CD14-positive monocyte (primary cell): ENCODE measurements at regions not wholly inside any gene's neighbourhood (a gene's known extent, or its start where the extent isn't known, plus 50 kb on each side); places are given as distances from the start of the nearest gene placed in this dataset.

Experiments
- DNase-seq, 3 donors: peaks; one replicate each; pipeline ENCODE4 v3.0.0-alpha.2; 2011 to 2022
- H2AFZ ChIP-seq: 2 replicates; pipeline ENCODE4 v1.6.0; 2012; ENCODE audit warnings: mild to moderate bottlenecking, low read depth, low read length, inconsistent platforms; ENCODE audit not compliant: insufficient read depth, poor library complexity, severe bottlenecking
- H3K27ac ChIP-seq, 2 donors: 1 replicate in 1 of 2; 2 replicates in 1 of 2; pipeline ENCODE4 v1.5.1; 2012 to 2013; ENCODE audit warnings: low read length in 2 of 2, control low read depth in 1 of 2, inconsistent platforms in 1 of 2, low read depth in 1 of 2, mild to moderate bottlenecking in 1 of 2
- H3K27me3 ChIP-seq, 2 donors: one replicate each; pipeline versions ENCODE4 v1.6.0 to v1.6.1; 2011 to 2013; ENCODE audit warnings: low read length in 2 of 2; ENCODE audit not compliant: control insufficient read depth in 2 of 2, insufficient read depth in 2 of 2
- H3K36me3 ChIP-seq, 2 donors: replicated peaks in 1 of 2; 1 replicate in 1 of 2; 2 replicates in 1 of 2; pipeline versions ENCODE4 v1.5.1 to v1.6.1; 2012 to 2013; ENCODE audit warnings: low read length in 2 of 2, control low read depth in 1 of 2, inconsistent platforms in 1 of 2, mild to moderate bottlenecking in 1 of 2; ENCODE audit not compliant: insufficient read depth in 2 of 2, control insufficient read depth in 1 of 2
- H3K4me1 ChIP-seq, 2 donors: 1 replicate in 1 of 2; 2 replicates in 1 of 2; pipeline versions ENCODE4 v1.5.1 to v1.6.1; 2012 to 2013; ENCODE audit warnings: low read length in 2 of 2, control low read depth in 1 of 2, inconsistent platforms in 1 of 2, mild to moderate bottlenecking in 1 of 2, moderate library complexity in 1 of 2; ENCODE audit not compliant: insufficient read depth in 2 of 2, control insufficient read depth in 1 of 2
- H3K4me2 ChIP-seq: replicated peaks from 2 replicates; pipeline ENCODE3; 2012; ENCODE audit warnings: low read length, moderate library complexity, mild to moderate bottlenecking; ENCODE audit not compliant: poor library complexity, severe bottlenecking; ENCODE audit errors: extremely low read depth
- H3K4me3 ChIP-seq, 3 experiments: fragments of 200-600 bp in 1 of 3; sonication (generic) in 1 of 3; replicated peaks in 1 of 3; 1 replicate in 2 of 3; 2 replicates in 1 of 3; pipeline ENCODE4 v1.5.1; 2011 to 2013; ENCODE audit warnings: low read length in 3 of 3, mild to moderate bottlenecking in 3 of 3, control low read depth in 2 of 3, low read depth in 2 of 3, inconsistent platforms in 1 of 3, moderate library complexity in 1 of 3
- H3K79me2 ChIP-seq: 2 replicates; pipeline ENCODE4 v1.6.0; 2012; ENCODE audit warnings: mild to moderate bottlenecking, control low read depth, inconsistent platforms, low read length, moderate library complexity; ENCODE audit not compliant: insufficient read depth
- H3K9ac ChIP-seq: 2 replicates; pipeline ENCODE4 v1.6.0; 2017; ENCODE audit warnings: low read length, mild to moderate bottlenecking; ENCODE audit not compliant: insufficient read depth, poor library complexity, severe bottlenecking
- H3K9me3 ChIP-seq, 2 donors: replicated peaks in 1 of 2; 1 replicate in 1 of 2; 2 replicates in 1 of 2; pipeline versions ENCODE4 v1.5.1 to v1.6.1; 2012 to 2013; ENCODE audit warnings: low read length in 2 of 2, control low read depth in 1 of 2; ENCODE audit not compliant: control insufficient read depth in 1 of 2, insufficient read depth in 1 of 2
- H4K20me1 ChIP-seq: 2 replicates; pipeline ENCODE4 v1.6.0; 2012; ENCODE audit warnings: mild to moderate bottlenecking, low read length, control low read depth, moderate library complexity; ENCODE audit not compliant: insufficient read depth
- H3K27ac Mint-ChIP-seq, 7 donors: one replicate each; pipeline ENCODE4 v1.8.0; 2020; ENCODE audit warnings: mild to moderate bottlenecking in 7 of 7, mixed read lengths in 7 of 7, moderate library complexity in 6 of 7, inconsistent platforms in 2 of 7
- H3K27me3 Mint-ChIP-seq, 3 donors: one replicate each; pipeline ENCODE4 v1.8.0; 2021 to 2022; ENCODE audit warnings: low read depth in 3 of 3, mild to moderate bottlenecking in 3 of 3, mixed read lengths in 3 of 3, moderate library complexity in 3 of 3, inconsistent platforms in 1 of 3
- H3K36me3 Mint-ChIP-seq, 2 donors: one replicate each; pipeline ENCODE4 v1.8.0; 2020; ENCODE audit warnings: mixed read lengths in 2 of 2, inconsistent platforms in 1 of 2, mild to moderate bottlenecking in 1 of 2
- H3K4me1 Mint-ChIP-seq: one replicate; pipeline ENCODE4 v1.8.0; 2020; ENCODE audit warnings: mild to moderate bottlenecking, mixed read lengths
- H3K4me3 Mint-ChIP-seq, 2 donors: one replicate each; pipeline ENCODE4 v1.8.0; 2020; ENCODE audit warnings: mild to moderate bottlenecking in 2 of 2, mixed read lengths in 2 of 2, moderate library complexity in 1 of 2
- H3K9me3 Mint-ChIP-seq, 7 donors: one replicate each; pipeline ENCODE4 v1.8.0; 2020 to 2022; ENCODE audit warnings: mixed read lengths in 7 of 7, mild to moderate bottlenecking in 6 of 7, moderate library complexity in 6 of 7, inconsistent platforms in 2 of 7
- WGBS: methylation state at CpG from one replicate; pipeline ENCODE4 v1.1.5; 2013; ENCODE audit warnings: missing lambda C conversion rate; ENCODE audit not compliant: insufficient coverage; 5-methylcytosine and 5-hydroxymethylcytosine counted together
- intact Hi-C, 2 donors: fragments of 100-400 bp; cut with micrococcal nuclease; formaldehyde crosslinking; loops; one replicate each; pipeline versions ENCODE4 v1.15.0 to v1.15.1; 2023
- TF ChIP-seq, protein P1 (sequence below): fragments of 200-600 bp; IDR thresholded peaks from one replicate; pipeline ENCODE4 v1.8.0; 2022; ENCODE audit warnings: antibody characterized with exemption, mild to moderate bottlenecking

DNA sequence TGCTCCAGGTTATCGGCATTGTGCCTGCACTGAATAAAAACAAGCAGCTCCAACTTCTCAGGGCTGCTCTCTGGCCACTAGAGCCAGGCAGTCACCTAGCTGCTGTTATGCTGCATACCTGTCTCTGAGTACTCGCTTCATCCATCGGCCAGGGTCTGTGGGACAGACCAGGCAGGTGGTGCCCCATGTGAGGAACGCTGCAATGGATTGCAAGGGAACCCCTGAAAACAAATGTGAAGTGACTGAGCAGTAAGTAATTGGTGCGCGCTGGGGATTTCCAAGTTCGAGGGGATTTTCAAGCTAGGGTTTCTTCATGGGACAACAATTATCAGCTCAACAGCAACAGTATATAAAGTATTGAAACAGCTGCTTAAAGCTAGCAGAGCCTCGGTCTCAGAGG lies 965.3 kb downstream of the AACS start:
- Histone ChIP-seq H3K4me2 (no peak overlapping the region), H3K9ac (no peak overlapping the region), H3K27me3 (no peaks in the 10 kb centered on the region), H3K4me1 (no peaks in the 10 kb centered on the region), H3K27ac (no peak overlapping the region), H3K9me3 (peaks cover 0 to 6% of the 10 kb centered on the region in 2 donors), H3K4me3 (no peak overlapping the region), H2AFZ (no peak overlapping the region), H4K20me1 (no peaks in the 10 kb centered on the region), H3K79me2 (no peaks in the 10 kb centered on the region), H3K36me3 (no peaks in the 10 kb centered on the region)
- no peak overlapping the region for H3K27ac Mint-ChIP-seq
- intact Hi-C loops, result no loop called here
- H3K36me3 Mint-ChIP-seq, result no peaks in the 10 kb centered on the region
- TF ChIP-seq, protein P1, sequence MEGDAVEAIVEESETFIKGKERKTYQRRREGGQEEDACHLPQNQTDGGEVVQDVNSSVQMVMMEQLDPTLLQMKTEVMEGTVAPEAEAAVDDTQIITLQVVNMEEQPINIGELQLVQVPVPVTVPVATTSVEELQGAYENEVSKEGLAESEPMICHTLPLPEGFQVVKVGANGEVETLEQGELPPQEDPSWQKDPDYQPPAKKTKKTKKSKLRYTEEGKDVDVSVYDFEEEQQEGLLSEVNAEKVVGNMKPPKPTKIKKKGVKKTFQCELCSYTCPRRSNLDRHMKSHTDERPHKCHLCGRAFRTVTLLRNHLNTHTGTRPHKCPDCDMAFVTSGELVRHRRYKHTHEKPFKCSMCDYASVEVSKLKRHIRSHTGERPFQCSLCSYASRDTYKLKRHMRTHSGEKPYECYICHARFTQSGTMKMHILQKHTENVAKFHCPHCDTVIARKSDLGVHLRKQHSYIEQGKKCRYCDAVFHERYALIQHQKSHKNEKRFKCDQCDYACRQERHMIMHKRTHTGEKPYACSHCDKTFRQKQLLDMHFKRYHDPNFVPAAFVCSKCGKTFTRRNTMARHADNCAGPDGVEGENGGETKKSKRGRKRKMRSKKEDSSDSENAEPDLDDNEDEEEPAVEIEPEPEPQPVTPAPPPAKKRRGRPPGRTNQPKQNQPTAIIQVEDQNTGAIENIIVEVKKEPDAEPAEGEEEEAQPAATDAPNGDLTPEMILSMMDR, result no peak
- H3K9me3 Mint-ChIP-seq, result peaks cover 0 to 8% (median 2%) of the 10 kb centered on the region in 7 donors
- 88% methylated on average over 5 of the region's 8 CpGs for WGBS
- no peaks in the 10 kb centered on the region for H3K4me1 Mint-ChIP-seq
- H3K4me3 Mint-ChIP-seq, result no peak overlapping the region
- no peaks in the 10 kb centered on the region for H3K27me3 Mint-ChIP-seq
- DNase-seq, result no peak

DNA sequence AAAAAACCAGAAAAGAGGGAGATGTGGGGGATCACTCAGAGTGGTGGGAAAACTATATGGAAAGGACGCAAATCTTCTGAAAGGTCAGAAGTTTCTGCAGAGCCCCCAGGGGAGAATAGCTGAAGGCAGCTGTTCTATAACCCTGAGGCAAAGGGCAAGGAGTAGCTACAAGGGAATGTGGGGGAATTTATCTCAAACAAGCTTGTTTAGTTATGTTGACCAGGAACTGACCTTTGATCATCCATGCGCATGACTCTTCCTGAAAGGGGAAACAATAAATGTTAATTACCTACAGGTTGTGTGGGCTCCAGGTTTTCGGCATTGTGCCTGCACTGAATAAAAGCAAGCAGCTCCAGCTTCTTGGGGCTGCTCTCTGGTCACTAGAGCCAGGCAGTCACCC lies 968.5 kb downstream of the AACS start:
- no peak overlapping the region for H3K9ac ChIP-seq
- no peak overlapping the region for H3K4me2 ChIP-seq
- 92% methylated on average over 3 of the region's 3 CpGs for WGBS
- H3K4me1 ChIP-seq, result no peaks in the 10 kb centered on the region
- no peak overlapping the region for H3K27ac ChIP-seq
- DNase-seq, result no peak
- H3K4me1 Mint-ChIP-seq, result no peaks in the 10 kb centered on the region
- peaks cover 0 to 1% (median 0%) of the 10 kb centered on the region in 3 donors for H3K27me3 Mint-ChIP-seq
- H3K4me3 Mint-ChIP-seq, result no peak overlapping the region
- H3K9me3 Mint-ChIP-seq, result peaks cover 0 to 14% (median 9%) of the 10 kb centered on the region in 7 donors
- no peaks in the 10 kb centered on the region for H4K20me1 ChIP-seq
- no peaks in the 10 kb centered on the region for H3K79me2 ChIP-seq
- no peaks in the 10 kb centered on the region for H3K36me3 Mint-ChIP-seq
- H3K9me3 ChIP-seq, result peaks cover 5 to 9% of the 10 kb centered on the region in 2 donors
- no peaks in the 10 kb centered on the region for H3K27me3 ChIP-seq
- TF ChIP-seq, protein P1, result no peak
- no peak overlapping the region for H3K27ac Mint-ChIP-seq
- intact Hi-C loops, result no loop called here
- H3K36me3 ChIP-seq, result no peaks in the 10 kb centered on the region
- no peak overlapping the region for H2AFZ ChIP-seq
- no peak overlapping the region for H3K4me3 ChIP-seq
